ENCODE measurements at regions not wholly inside any gene's neighbourhood (a gene's known extent, or its start where the extent isn't known, plus 50 kb on each side); places are given as distances from the start of the nearest gene placed in this dataset.

- intact Hi-C loops (cut with DNase I): no loop called here
- DNase-seq: peak in 1 of 10 donors; percentile 46
Measured at GRCh38 chr6:140897804-140898573, 1234.7 kb upstream of the GJE1 start.

DNA sequence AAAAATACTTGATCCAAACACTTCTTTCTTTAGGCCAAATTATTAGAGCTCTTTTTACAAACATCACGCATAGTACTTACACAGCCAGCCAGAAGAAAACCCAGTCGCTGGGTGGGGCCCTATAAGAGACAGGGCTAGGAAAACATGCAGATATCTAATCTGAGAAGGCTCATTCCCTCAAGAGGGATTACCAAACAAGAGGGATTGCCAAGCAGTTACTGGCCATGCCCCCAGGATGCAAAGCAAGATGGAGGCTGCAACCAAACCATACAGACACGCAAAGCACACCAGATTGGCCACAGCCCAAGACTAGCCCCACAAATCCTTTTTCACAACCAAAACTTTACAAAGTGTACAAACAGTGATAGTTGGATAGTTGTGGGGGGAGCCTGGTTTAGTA, 1235.4 kb upstream of the GJE1 start:
- intact Hi-C loops (cut with DNase I): no loop called here
- no peak for DNase-seq

- intact Hi-C loops (cut with DNase I): no loop called here
- DNase-seq: no peak
Measured at GRCh38 chr6:140893432-140893831, 1239.3 kb upstream of the GJE1 start.

DNA sequence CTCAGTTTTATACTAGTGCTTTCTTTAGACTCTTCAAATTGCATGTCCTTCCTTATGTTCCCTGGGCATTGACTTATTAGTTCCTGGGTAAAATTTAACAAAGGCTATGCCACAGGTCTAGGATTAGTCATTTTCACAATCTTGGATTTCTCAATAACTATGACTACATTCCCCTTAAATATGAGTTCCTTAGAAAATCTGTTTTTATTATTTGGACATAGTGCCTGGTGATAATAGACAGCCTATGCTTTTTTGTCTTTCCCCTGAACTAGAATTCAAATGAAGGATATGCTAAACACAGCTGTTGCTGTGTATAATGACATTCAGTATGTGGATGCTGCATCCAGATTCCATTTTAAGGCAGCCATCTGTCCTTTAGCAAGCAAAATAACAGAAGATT, 1252.8 kb upstream of the GJE1 start:
- DNase-seq: no peak
- intact Hi-C loops (cut with DNase I): no loop called here

GRCh38 chr6:140874066-140874465, 1258.7 kb upstream of the GJE1 start:
- intact Hi-C loops (cut with DNase I): no loop called here
- DNase-seq: no peak

DNA sequence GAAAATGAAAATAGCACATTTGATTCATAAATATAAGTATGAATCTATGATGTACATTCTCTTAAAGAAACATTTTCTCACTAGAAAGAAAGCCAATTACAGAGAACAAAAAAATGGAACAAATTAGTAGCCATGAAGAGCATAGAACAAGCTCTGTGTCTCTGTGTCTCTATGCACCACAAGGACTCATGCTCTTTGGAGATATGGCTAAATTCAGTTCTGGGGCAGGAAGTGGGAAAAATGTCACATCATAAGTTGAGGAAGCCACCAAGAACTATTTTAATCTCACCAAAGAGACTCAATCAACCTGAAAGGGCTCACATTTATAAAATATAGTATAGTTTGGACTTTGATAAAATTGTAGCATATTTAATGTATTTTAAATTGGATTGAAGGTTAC, 1259.8 kb upstream of the GJE1 start:
- no peak for DNase-seq
- intact Hi-C loops (cut with DNase I): no loop called here

- no peak for DNase-seq
- intact Hi-C loops (cut with DNase I): no loop called here
Measured at GRCh38 chr6:140871911-140872310, 1260.8 kb upstream of the GJE1 start.

DNA sequence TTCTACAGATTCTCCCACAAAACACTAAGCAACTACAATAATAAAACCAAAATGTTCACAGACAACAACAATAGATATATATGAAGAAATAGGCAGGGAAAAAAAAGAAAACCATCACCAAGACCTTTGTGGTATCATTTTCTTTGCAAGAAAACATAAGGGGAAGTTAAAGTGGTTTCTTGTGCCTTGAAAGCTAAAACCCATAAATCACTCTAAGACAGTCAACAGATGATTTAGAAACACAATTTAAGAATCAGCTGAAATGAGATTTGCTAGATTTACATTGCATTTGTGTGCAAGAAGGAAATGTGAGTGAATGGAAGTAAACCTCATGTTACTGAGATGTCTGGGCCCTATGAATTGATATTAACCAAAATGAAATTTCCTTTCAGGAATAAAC, 1265.4 kb upstream of the GJE1 start:
- intact Hi-C loops (cut with DNase I): no loop called here
- DNase-seq: no peak

DNA sequence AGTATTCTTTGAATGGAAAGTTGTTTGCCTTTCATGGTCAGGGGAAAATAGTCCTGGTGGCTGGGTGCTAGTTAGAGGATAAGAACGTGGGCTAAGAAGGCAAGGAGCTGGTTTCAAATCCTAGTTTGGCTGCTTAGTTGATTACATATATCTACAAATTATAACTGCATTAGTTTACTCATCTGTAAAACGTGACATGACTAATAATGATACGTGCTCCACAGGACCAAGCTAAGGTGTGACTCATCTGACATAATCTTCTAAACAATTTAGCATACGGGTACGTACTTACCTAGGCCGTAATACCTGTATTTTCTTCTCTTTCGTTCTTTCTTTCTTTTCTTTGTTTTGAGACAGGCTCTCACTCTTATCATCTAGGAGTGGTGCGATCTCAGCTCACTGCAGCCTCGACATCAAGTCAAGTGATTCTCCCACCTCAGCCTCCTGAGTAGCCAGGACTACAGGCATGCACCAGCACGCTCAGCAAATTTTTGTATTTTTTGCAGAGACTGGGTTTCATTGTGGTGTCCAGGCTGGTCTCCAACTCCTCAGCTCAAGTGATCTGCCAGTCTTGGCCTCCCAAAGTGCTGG, 1274.2 kb upstream of the GJE1 start:
- intact Hi-C loops (cut with DNase I): no loop called here
- DNase-seq: peak in 2 of 10 donors; percentile 29 to 34

DNA sequence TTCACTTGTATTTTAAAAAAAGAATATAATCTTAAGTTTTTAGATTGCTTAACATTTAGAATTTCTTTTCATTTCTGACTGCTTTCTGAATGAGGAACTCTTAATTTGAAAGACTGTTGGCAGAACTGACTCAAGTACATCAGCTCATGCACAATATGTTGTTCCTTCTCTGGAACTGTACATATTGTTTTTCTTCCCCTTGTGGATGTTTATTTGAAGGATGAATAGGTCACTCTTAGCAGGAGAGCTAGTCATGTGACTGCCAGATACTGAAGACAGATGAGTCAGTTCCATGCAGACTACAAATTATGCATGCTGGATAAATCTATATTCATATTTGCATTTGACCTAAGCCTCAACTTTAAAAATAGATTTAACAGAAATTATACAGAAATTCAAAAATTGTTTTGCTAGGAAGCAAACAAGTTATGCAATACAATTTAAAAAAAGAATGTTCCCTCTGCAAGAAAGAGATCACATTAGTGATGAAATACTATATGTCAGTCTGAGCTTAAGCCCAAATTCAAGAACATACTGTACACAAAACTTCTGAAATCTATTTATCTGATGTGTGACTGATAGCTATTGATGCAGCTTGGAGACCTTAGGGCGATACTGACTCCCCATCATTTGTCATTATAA, 1274.9 kb upstream of the GJE1 start:
- intact Hi-C loops (cut with DNase I): no loop called here
- DNase-seq: no peak

GRCh38 chr6:140855520-140855919, 1277.2 kb upstream of the GJE1 start:
- DNase-seq: no peak
- intact Hi-C loops (cut with DNase I): no loop called here

- no peak for DNase-seq
- intact Hi-C loops (cut with DNase I): no loop called here
Measured at GRCh38 chr6:140854318-140854717, 1278.4 kb upstream of the GJE1 start.

DNA sequence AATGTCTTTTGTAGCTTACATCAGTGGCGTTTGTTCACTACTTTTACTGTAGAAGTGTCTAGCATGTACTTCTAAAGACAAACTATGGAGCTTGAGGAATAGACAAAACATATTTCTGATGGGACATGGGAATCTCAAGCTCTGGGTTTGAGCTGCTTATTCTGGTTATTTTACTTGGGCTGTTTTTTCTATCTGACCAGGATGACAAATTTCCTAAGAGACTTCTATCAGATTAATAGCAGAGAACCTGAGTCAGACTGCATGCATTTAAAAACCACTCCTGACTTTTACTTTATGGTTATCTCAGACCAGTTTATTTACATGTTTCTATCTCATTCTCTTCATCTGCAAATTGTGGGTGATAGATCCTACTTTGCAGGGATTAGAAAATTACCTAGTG, 1282.3 kb upstream of the GJE1 start:
- intact Hi-C loops (cut with DNase I): no loop called here
- no peak for DNase-seq

DNA sequence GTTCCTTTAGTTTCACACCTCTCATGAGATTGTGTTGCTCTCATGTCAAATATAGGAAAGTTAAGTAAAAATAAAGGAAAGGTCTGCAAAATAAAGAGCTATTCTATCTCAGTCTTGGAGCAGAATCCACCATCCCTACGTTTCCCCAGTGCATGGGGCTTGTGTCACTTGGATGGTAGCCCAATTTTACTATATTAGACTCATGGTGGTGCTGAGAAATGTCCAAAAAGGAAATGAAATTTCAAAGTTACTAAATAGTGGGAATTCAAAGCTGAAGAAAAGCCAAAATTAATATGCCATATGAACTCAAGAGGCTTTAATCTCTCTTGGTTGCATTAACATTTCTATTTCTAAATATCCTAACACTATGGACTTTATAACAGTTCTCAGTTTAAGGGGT, 1283.3 kb upstream of the GJE1 start:
- no peak for DNase-seq
- intact Hi-C loops (cut with DNase I): no loop called here

DNA sequence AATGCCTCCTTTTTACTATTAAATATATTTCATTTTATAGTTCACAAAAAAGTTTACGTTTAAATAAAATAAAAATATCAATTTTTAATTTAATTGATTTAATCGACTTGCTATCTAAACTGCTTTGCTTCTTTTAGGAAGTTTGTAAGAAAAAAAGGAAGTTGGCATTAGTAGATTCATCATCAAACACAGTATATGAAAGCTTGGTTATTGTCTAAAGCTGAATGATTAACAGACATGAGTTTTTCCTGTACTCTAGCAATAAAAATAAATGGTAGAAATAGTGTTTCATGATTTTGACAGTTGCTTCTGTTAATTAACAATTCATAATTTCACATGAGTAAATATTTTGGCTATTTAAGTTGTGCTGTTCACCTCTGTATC, 1285.5 kb upstream of the GJE1 start:
- intact Hi-C loops (cut with DNase I): no loop called here
- no peak for DNase-seq

DNA sequence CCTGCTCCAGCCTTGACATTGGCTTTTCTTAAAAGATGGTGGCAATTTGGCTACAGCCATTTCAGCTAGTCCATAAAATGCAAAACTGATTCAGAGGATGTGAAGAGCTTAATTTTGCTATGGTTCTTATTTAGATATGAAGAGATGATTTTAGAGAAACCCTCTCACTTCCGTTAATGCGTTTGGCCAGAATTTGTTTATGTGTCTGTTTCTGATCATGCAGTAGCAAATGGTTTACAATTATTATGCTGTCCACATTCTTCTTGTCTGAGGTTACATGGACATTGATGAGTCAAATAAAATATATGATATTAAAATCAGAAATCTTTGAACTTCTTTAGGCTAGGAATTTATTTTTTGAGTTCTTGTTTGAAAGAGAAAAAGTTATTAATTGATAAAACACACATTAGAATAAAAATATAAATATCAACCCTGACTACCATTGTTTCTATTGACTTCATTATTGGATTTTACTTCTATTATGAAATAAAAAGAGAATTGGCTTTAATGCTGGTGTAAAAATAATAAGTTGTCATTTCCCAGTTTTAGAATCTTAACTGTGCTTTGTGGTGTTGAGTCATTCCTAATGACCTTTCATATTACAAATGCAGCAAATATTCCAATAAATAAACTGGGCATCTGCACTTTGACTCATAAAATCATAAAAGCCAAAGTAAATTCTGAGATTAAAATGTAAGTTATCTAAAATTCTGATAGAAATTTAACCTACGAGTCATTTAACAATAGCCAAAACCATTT, 1286.0 kb upstream of the GJE1 start:
- DNase-seq: no peak
- intact Hi-C loops (cut with DNase I): no loop called here

GRCh38 chr6:140845701-140846100, 1287.0 kb upstream of the GJE1 start:
- intact Hi-C loops (cut with DNase I): no loop called here
- DNase-seq: no peak

DNA sequence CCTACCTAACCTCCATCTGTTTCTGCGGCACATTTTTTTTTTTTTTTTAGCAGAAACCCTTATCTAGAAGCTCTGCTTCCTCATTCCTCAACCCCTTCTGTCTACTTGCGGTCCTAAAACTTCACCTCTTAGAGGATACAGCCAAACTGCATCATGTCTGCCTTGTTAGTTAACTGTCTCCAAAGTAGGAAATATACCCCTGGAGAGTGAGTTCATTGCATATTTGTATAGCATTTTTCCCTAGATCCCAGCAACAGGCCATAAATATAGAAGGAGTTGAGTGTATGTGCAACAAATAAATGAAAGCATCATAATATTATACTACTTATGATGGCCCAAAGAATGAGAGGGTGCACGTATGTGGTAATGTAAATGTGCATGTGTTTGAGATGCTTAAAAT, 1288.6 kb upstream of the GJE1 start:
- no peak for DNase-seq
- intact Hi-C loops (cut with DNase I): no loop called here

DNA sequence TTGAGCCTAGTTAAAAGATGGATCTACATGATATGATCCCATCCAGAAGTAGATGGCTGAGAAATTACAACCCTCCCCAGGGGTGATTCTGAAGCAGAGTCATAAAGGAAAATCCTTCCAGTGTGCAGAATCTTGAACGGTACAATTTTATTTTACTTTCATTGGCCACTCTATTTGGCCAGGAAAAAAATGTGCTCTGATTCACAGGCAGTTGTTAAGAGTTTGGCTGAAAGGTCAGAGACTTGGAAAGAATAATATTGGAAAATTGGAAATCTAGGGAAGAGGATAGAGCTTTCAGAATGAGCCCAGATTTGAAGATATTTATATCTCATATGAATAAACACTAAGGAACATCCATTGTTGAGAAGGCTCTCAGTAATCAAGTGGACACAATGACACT, 1299.3 kb upstream of the GJE1 start:
- intact Hi-C loops (cut with DNase I): no loop called here
- DNase-seq: no peak

DNA sequence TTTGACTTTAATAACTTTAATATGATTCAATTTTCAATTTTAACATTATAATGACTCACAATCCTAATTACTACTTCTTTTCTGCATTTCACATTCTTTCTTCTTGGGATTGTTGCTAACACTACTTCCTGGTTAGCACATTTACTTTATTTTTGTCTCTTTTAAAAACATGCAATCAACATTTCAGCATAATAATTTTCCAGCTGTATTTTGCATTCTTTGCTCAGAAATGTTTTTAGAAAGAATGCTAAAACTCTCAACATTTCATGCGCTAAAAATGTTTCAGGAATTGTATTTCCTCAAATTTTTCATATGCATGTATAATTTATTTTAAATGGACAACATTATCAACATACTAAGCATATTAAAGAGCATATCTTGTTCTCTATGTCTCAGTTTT, 1302.1 kb upstream of the GJE1 start:
- DNase-seq: no peak
- intact Hi-C loops (cut with DNase I): no loop called here

GRCh38 chr6:140828856-140829255, 1303.9 kb upstream of the GJE1 start:
- intact Hi-C loops (cut with DNase I): no loop called here
- DNase-seq: no peak

All from posterior cingulate gyrus (tissue), 11 donors.